ENCODE measurements at regions not wholly inside any gene's neighbourhood (a gene's known extent, or its start where the extent isn't known, plus 50 kb on each side); places are given as distances from the start of the nearest gene placed in this dataset.

GRCh38 chr4:132382243-132382642 lies 766.9 kb upstream of the PCDH10 start:
- DNase-seq (ENCODE audit: low read depth): no peak
- TF ChIP-seq CTCF (IDR thresholded peaks at IDR 0.05; ENCODE audit: insufficient read depth, low read length, severe bottlenecking): no peak
- H3K4me3 ChIP-seq (ENCODE audit: low read depth, low read length): no peak overlapping the region
- FAIRE-seq: no peak
- H3K36me3 ChIP-seq (ENCODE audit: control insufficient read depth, insufficient read depth, low read length): no peaks in the 10 kb centered on the region
- H3K27me3 ChIP-seq (ENCODE audit: control insufficient read depth, insufficient read depth, low read length): no peaks in the 10 kb centered on the region

- DNase-seq (ENCODE audit: low read depth) (no peak), FAIRE-seq (no peak)
- no peak for TF ChIP-seq CTCF (IDR thresholded peaks at IDR 0.05; ENCODE audit: insufficient read depth, low read length, severe bottlenecking)
- Histone ChIP-seq H3K4me3 (ENCODE audit: low read depth, low read length) (no peak overlapping the region), H3K36me3 (ENCODE audit: control insufficient read depth, insufficient read depth, low read length) (no peaks in the 10 kb centered on the region), H3K27me3 (ENCODE audit: control insufficient read depth, insufficient read depth, low read length) (no peaks in the 10 kb centered on the region)
These were observed 765.4 kb upstream of the PCDH10 start for GRCh38 chr4:132383571-132384199.

GRCh38 chr4:132384709-132385108 lies 764.4 kb upstream of the PCDH10 start:
- TF ChIP-seq CTCF (IDR thresholded peaks at IDR 0.05; ENCODE audit: insufficient read depth, low read length, severe bottlenecking): no peak
- DNase-seq (ENCODE audit: low read depth): no peak
- H3K36me3 ChIP-seq (ENCODE audit: control insufficient read depth, insufficient read depth, low read length): no peaks in the 10 kb centered on the region
- FAIRE-seq: no peak
- H3K27me3 ChIP-seq (ENCODE audit: control insufficient read depth, insufficient read depth, low read length): no peaks in the 10 kb centered on the region
- no peak overlapping the region for H3K4me3 ChIP-seq (ENCODE audit: low read depth, low read length)

- TF ChIP-seq CTCF (IDR thresholded peaks at IDR 0.05; ENCODE audit: insufficient read depth, low read length, severe bottlenecking): no peak
- DNase-seq (ENCODE audit: low read depth): no peak
- H3K4me3 ChIP-seq (ENCODE audit: low read depth, low read length): no peak overlapping the region
- H3K36me3 ChIP-seq (ENCODE audit: control insufficient read depth, insufficient read depth, low read length): no peaks in the 10 kb centered on the region
- H3K27me3 ChIP-seq (ENCODE audit: control insufficient read depth, insufficient read depth, low read length): no peaks in the 10 kb centered on the region
- no peak for FAIRE-seq
These were observed 763.0 kb upstream of the PCDH10 start for GRCh38 chr4:132386130-132386529.

GRCh38 chr4:132387060-132387459 lies 762.0 kb upstream of the PCDH10 start:
- Histone ChIP-seq H3K27me3 (ENCODE audit: control insufficient read depth, insufficient read depth, low read length) (no peaks in the 10 kb centered on the region), H3K4me3 (ENCODE audit: low read depth, low read length) (no peak overlapping the region), H3K36me3 (ENCODE audit: control insufficient read depth, insufficient read depth, low read length) (no peaks in the 10 kb centered on the region)
- TF ChIP-seq CTCF (IDR thresholded peaks at IDR 0.05; ENCODE audit: insufficient read depth, low read length, severe bottlenecking): no peak
- FAIRE-seq (no peak), DNase-seq (ENCODE audit: low read depth) (no peak)

- H3K36me3 ChIP-seq (ENCODE audit: control insufficient read depth, insufficient read depth, low read length): no peaks in the 10 kb centered on the region
- FAIRE-seq (no peak), DNase-seq (ENCODE audit: low read depth) (no peak)
- H3K4me3 ChIP-seq (ENCODE audit: low read depth, low read length): no peak overlapping the region
- no peak for TF ChIP-seq CTCF (IDR thresholded peaks at IDR 0.05; ENCODE audit: insufficient read depth, low read length, severe bottlenecking)
- no peaks in the 10 kb centered on the region for H3K27me3 ChIP-seq (ENCODE audit: control insufficient read depth, insufficient read depth, low read length)
These were observed 753.5 kb upstream of the PCDH10 start for GRCh38 chr4:132395561-132395960.
